ENCODE measurements at regions not wholly inside any gene's neighbourhood (a gene's known extent, or its start where the extent isn't known, plus 50 kb on each side); places are given as distances from the start of the nearest gene placed in this dataset.
"Not testable (repeated sequence)": the region's sequence is repeated elsewhere in the genome, so short reads cannot be mapped to it uniquely, and the experiment has no call there.

- Histone ChIP-seq H3K36me3 (no peaks in the 10 kb centered on the region), H3K27ac (no peak overlapping the region), H3K4me1 (peaks cover 0 to 4% (median 1%) of the 10 kb centered on the region in 4 donors), H3K27me3 (no peaks in the 10 kb centered on the region), H3K9me3 (no peaks in the 10 kb centered on the region), H3K4me3 (no peak overlapping the region)
- TF ChIP-seq CTCF (IDR thresholded peaks at IDR 0.05), result no peak
- no peak for DNase-seq
- intact Hi-C loops (cut with DNase I; ENCODE audit: low total_unique reads), result no loop called here
These were observed 251.8 kb upstream of the POU5F2 start for GRCh38 chr5:93993161-93993560.

GRCh38 chr5:93990504-93991070 lies 249.2 kb upstream of the POU5F2 start:
- no peak overlapping the region for H3K4me3 ChIP-seq
- H3K27me3 ChIP-seq, result no peaks in the 10 kb centered on the region
- intact Hi-C loops (cut with DNase I; ENCODE audit: low total_unique reads), result no loop called here

GRCh38 chr5:93985940-93986570 lies 244.7 kb upstream of the POU5F2 start:
- DNase-seq; intact Hi-C loops (cut with DNase I; ENCODE audit: low total_unique reads); H3K4me1 ChIP-seq; H3K27ac ChIP-seq; H3K4me3 ChIP-seq; H3K36me3 ChIP-seq; H3K9me3 ChIP-seq; H3K27me3 ChIP-seq: not testable (repeated sequence)

More at GRCh38 chr5:93990504-93991070, 249.2 kb upstream of the POU5F2 start:
- H3K27ac ChIP-seq, result no peak overlapping the region
- no peaks in the 10 kb centered on the region for H3K9me3 ChIP-seq
- peaks cover 0 to 4% (median 0%) of the 10 kb centered on the region in 4 donors for H3K4me1 ChIP-seq
- H3K36me3 ChIP-seq, result no peaks in the 10 kb centered on the region
- no peak for DNase-seq
- TF ChIP-seq CTCF (IDR thresholded peaks at IDR 0.05), result no peak

- Histone ChIP-seq H3K27ac (no peak overlapping the region), H3K9me3 (peaks cover 0 to 31% (median 22%) of the 10 kb centered on the region in 3 donors), H3K36me3 (peaks cover 4 to 16% (median 4%) of the 10 kb centered on the region in 3 donors), H3K27me3 (no peaks in the 10 kb centered on the region), H3K4me1 (no peaks in the 10 kb centered on the region), H3K4me3 (no peak overlapping the region)
- DNase-seq, result no peak
- TF ChIP-seq CTCF (IDR thresholded peaks at IDR 0.05), result no peak
- intact Hi-C loops (cut with DNase I; ENCODE audit: low total_unique reads), result no loop called here
These were observed 236.8 kb upstream of the POU5F2 start for GRCh38 chr5:93978222-93978621.

GRCh38 chr5:93967923-93968322 lies 226.5 kb upstream of the POU5F2 start:
- no peaks in the 10 kb centered on the region for H3K9me3 ChIP-seq
- no peaks in the 10 kb centered on the region for H3K27me3 ChIP-seq
- H3K4me1 ChIP-seq, result no peaks in the 10 kb centered on the region
- no peak for DNase-seq
- no peak overlapping the region for H3K27ac ChIP-seq
- intact Hi-C loops (cut with DNase I; ENCODE audit: low total_unique reads), result no loop called here
- H3K4me3 ChIP-seq, result no peak overlapping the region
- TF ChIP-seq CTCF (IDR thresholded peaks at IDR 0.05), result no peak
- H3K36me3 ChIP-seq, result peaks cover 0 to 5% (median 0%) of the 10 kb centered on the region in 3 donors

GRCh38 chr5:93964421-93964820 lies 223.0 kb upstream of the POU5F2 start:
- DNase-seq, result no peak
- intact Hi-C loops (cut with DNase I; ENCODE audit: low total_unique reads), result no loop called here
- H3K27ac ChIP-seq, result no peak overlapping the region
- H3K4me3 ChIP-seq, result no peak overlapping the region
- no peak for TF ChIP-seq CTCF (IDR thresholded peaks at IDR 0.05)
- no peaks in the 10 kb centered on the region for H3K27me3 ChIP-seq
- H3K4me1 ChIP-seq, result no peaks in the 10 kb centered on the region
- peaks cover 0 to 5% (median 0%) of the 10 kb centered on the region in 3 donors for H3K36me3 ChIP-seq
- H3K9me3 ChIP-seq, result no peaks in the 10 kb centered on the region

All from tibial artery (tissue), 4 donors.